Erythroblast (primary cell): ENCODE measurements at regions not wholly inside any gene's neighbourhood (a gene's known extent, or its start where the extent isn't known, plus 50 kb on each side); places are given as distances from the start of the nearest gene placed in this dataset.
"Not testable (repeated sequence)": the region's sequence is repeated elsewhere in the genome, so short reads cannot be mapped to it uniquely, and the experiment has no call there.

Experiments used
- GATA1 ChIP-seq: IDR thresholded peaks from 2 replicates; pipeline ENCODE4 v1.6.1; 2011; ENCODE audit warnings: low read depth, mild to moderate bottlenecking, control low read depth, low read length, moderate library complexity
- POLR2A ChIP-seq: IDR thresholded peaks from 2 replicates; pipeline ENCODE4 v1.6.1; 2011; ENCODE audit warnings: mild to moderate bottlenecking, low read length

DNA sequence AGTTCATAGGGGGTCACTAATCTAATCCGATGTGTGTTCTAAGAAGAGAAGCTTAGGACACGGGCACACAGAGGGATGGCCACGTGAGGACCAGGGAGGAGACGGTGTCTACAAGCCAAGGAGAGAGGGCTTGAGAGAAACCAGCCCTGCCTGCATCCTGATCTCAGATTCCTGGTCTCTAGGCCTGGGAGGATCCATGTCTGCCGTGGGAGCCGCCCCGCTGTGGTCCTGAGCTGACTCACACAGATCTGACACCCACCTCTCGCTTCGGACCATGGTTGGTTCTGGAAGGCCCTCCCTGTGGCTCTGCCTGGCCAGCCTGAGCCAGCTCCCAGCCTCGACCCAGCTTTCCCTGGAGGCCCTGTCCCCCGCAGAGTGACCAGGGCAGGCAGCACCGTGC is 136.2 kb downstream of the TMEM121 start:
- not testable (repeated sequence) for TF ChIP-seq POLR2A, GATA1
